Colonic mucosa (tissue), 4 donors: ENCODE measurements at regions not wholly inside any gene's neighbourhood (a gene's known extent, or its start where the extent isn't known, plus 50 kb on each side); places are given as distances from the start of the nearest gene placed in this dataset.

Experiments used
- DNase-seq: peaks from one replicate; pipeline ENCODE4 v3.0.0-alpha.2; 2020
- H3K27ac ChIP-seq: fragments of 200-600 bp; one replicate; pipeline ENCODE4 v1.8.0; 2021
- H3K27me3 ChIP-seq: fragments of 200-600 bp; one replicate; pipeline ENCODE4 v1.8.0; 2021
- H3K36me3 ChIP-seq: fragments of 200-600 bp; one replicate; pipeline ENCODE4 v1.8.0; 2021
- H3K4me1 ChIP-seq: fragments of 200-600 bp; one replicate; pipeline ENCODE4 v1.8.0; 2021; ENCODE audit warnings: mild to moderate bottlenecking
- H3K4me3 ChIP-seq: fragments of 200-600 bp; one replicate; pipeline ENCODE4 v1.8.0; 2021
- H3K9ac ChIP-seq, 2 donors: one replicate each; pipeline ENCODE4 v1.7.0; 2013; ENCODE audit warnings: control low read depth in 2 of 2, low read depth in 2 of 2, low read length in 2 of 2
- H3K9me3 ChIP-seq: fragments of 200-600 bp; one replicate; pipeline ENCODE4 v1.8.0; 2021
- CTCF ChIP-seq: fragments of 200-600 bp; IDR thresholded peaks from one replicate; pipeline ENCODE4 v1.8.0; 2022; ENCODE audit warnings: antibody characterized with exemption, mild to moderate bottlenecking
- intact Hi-C: fragments of 100-400 bp; cut with DNase I; formaldehyde crosslinking; loops from one replicate; pipeline ENCODE4 v1.14.1; 2022
- donor health status: healthy.
- donor health status: DM: no; HTN: no; CAD: no.
- donor health status: DM: no; HTN: no; CAD: no.

DNA sequence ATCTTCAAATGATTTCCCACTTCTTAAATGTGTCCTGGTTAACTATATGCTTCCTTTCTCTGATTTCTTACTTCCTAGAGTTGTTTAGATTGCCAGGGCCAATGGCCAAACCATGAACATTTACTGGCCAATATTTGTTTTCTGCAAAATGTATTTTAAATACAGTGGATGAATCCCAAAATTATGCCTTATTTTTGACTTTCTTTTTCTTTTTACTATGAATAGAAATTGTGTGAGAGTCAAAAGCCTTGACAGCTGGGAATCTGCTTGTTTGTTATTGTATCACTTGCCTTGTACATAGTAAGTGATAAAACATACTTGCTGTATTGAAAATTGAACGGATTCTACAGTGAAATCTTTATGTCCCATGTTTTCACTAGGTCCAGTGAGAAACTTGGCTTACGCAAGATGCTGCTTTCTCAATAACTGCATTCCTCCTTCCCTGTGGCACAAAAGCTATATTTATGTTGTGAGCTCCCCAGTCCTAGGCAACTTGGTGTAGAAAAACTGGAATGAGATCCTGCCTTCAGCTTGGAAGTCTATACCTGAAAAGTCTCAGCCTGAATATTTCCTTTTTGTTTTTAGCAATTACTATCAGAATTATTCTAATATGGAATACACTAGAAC, 295.2 kb downstream of the EPHA7 start:
- Histone ChIP-seq H3K4me3 (no peak overlapping the region), H3K36me3 (no peaks in the 10 kb centered on the region), H3K4me1 (no peaks in the 10 kb centered on the region), H3K9ac (no peak overlapping the region), H3K9me3 (peaks cover 3% of the 10 kb centered on the region), H3K27me3 (no peaks in the 10 kb centered on the region), H3K27ac (no peak overlapping the region)
- no peak for TF ChIP-seq CTCF
- intact Hi-C loops = no loop called here
- no peak for DNase-seq

GRCh38 chr6:93123585-93123984, 295.8 kb downstream of the EPHA7 start:
- no peak for DNase-seq
- H3K36me3 ChIP-seq = no peaks in the 10 kb centered on the region
- no peak overlapping the region for H3K27ac ChIP-seq
- intact Hi-C loops = no loop called here
- H3K4me3 ChIP-seq = no peak overlapping the region
- peaks cover 3% of the 10 kb centered on the region for H3K9me3 ChIP-seq
- no peaks in the 10 kb centered on the region for H3K27me3 ChIP-seq
- H3K4me1 ChIP-seq = no peaks in the 10 kb centered on the region
- H3K9ac ChIP-seq = no peak overlapping the region
- TF ChIP-seq CTCF = no peak

DNA sequence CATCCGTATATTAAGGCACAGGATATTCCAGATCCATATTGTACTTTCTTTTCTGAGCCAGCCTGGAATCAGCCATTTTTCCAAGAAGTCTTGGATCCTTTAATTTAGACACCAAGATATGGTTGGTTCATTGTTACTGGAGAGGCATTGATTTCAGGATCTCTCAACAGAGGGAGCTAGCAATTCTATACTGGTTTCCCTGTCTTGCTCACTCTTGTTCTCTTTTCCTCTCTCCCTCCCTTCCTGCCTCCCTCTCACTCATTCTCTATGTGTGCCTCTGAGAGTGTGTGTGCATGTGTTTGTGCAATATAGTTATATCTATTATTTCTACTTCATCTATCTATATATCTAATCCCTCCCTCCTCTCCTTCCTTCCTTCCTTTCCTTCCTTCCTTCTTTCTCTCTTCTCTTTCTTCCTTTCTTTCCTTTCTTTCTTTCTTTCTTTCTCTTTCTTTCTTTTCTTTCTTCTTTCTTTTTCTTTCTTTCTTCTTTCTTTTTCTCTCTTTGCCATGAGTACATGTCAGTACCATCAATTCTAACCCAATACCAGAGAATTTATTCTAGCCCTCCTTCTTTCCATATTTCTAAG, 299.1 kb downstream of the EPHA7 start:
- TF ChIP-seq CTCF = no peak
- Histone ChIP-seq H3K27me3 (no peaks in the 10 kb centered on the region), H3K27ac (no peak overlapping the region), H3K4me1 (no peaks in the 10 kb centered on the region), H3K9ac (no peak overlapping the region), H3K4me3 (no peak overlapping the region), H3K9me3 (no peaks in the 10 kb centered on the region), H3K36me3 (no peaks in the 10 kb centered on the region)
- DNase-seq = no peak
- intact Hi-C loops = no loop called here

DNA sequence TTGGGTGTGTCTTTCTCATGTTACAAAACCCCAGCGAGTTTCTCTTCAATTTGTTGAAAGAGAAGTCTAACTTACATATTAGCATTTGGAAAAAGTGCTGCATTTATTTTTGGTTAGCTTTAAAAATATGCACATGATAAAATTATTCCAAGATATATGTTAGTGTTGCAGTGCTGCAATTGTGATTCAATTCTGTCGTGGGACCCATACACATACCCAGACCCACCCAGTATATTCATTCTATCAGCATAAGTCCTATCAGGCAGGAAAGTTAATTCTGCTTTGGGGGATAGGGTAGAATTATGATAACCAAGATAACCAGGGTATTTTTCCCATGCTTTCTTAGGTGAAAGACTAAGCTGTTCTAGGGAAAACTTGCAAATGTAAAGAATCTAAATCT, 313.5 kb downstream of the EPHA7 start:
- Histone ChIP-seq H3K27ac (no peak overlapping the region), H3K4me1 (no peaks in the 10 kb centered on the region), H3K4me3 (no peak overlapping the region), H3K36me3 (no peaks in the 10 kb centered on the region), H3K9ac (no peak overlapping the region), H3K9me3 (no peaks in the 10 kb centered on the region), H3K27me3 (no peaks in the 10 kb centered on the region)
- intact Hi-C loops = no loop called here
- TF ChIP-seq CTCF = no peak
- DNase-seq = no peak

GRCh38 chr6:93105017-93105416, 314.3 kb downstream of the EPHA7 start:
- no peak for DNase-seq

More at GRCh38 chr6:93105017-93105416, 314.3 kb downstream of the EPHA7 start:
- H3K4me1 ChIP-seq = no peaks in the 10 kb centered on the region
- no peaks in the 10 kb centered on the region for H3K9me3 ChIP-seq
- H3K4me3 ChIP-seq = no peak overlapping the region
- H3K36me3 ChIP-seq = no peaks in the 10 kb centered on the region
- no peak for TF ChIP-seq CTCF
- no peaks in the 10 kb centered on the region for H3K27me3 ChIP-seq
- H3K9ac ChIP-seq = no peak overlapping the region
- H3K27ac ChIP-seq = no peak overlapping the region
- intact Hi-C loops = no loop called here
